ENCODE measurements at regions not wholly inside any gene's neighbourhood (a gene's known extent, or its start where the extent isn't known, plus 50 kb on each side); places are given as distances from the start of the nearest gene placed in this dataset.

- Mint-ChIP-seq H3K27ac (no peak overlapping the region), H3K9me3 (no peaks in the 10 kb centered on the region)
- no peak for ATAC-seq (replicated peaks in 1 of 4)
These were observed 557.1 kb downstream of the DACH1 start for GRCh38 chr13:71309905-71310304.

GRCh38 chr13:71306821-71307220 is 560.2 kb downstream of the DACH1 start:
- Histone ChIP-seq H3K27ac (ENCODE audit: low read length) (no peak overlapping the region), H3K36me3 (ENCODE audit: control insufficient read depth in 2 of 2, extremely low read depth in 1 of 2, insufficient read depth in 1 of 2, low read length in 1 of 2) (no peaks in the 10 kb centered on the region), H3K4me1 (ENCODE audit: control insufficient read depth in 1 of 2, extremely low read depth in 1 of 2, insufficient read depth in 2 of 2, low read length in 2 of 2) (no peaks in the 10 kb centered on the region), H3K9me3 (no peaks in the 10 kb centered on the region), H3K27me3 (replicated peaks in 1 of 2; ENCODE audit: control insufficient read depth in 2 of 2, extremely low read depth in 1 of 2, insufficient read depth in 2 of 2, low read length in 1 of 2) (no peaks in the 10 kb centered on the region), H3K4me3 (ENCODE audit: control insufficient read depth in 1 of 2, extremely low read depth in 1 of 2, low read length in 1 of 2) (no peak overlapping the region)
- ATAC-seq (replicated peaks in 1 of 4) (no peak), DNase-seq (no peak)
- 67% methylated on average over 1 of the region's 1 CpG for WGBS (ENCODE audit: insufficient coverage)
- no peak overlapping the region for H3K27ac Mint-ChIP-seq
- no peaks in the 10 kb centered on the region for H3K36me3 Mint-ChIP-seq
- H3K4me1 Mint-ChIP-seq: no peaks in the 10 kb centered on the region
- no peaks in the 10 kb centered on the region for H3K9me3 Mint-ChIP-seq
- POLR2A ChIA-PET: no interaction called here
- CTCF ChIA-PET: interaction anchor here in 1 of 2 donors (0.6 kb wide), 1 partner anchor 12 kb away, joined by 4 read pairs; no protein-coding TSS in a partner anchor
- H3K27me3 Mint-ChIP-seq: no peaks in the 10 kb centered on the region
- no peak overlapping the region for H3K4me3 Mint-ChIP-seq

More at GRCh38 chr13:71309905-71310304, 557.1 kb downstream of the DACH1 start:
- H3K27ac ChIP-seq (ENCODE audit: low read length): no peak overlapping the region
- H3K4me3 ChIP-seq (ENCODE audit: control insufficient read depth in 1 of 2, extremely low read depth in 1 of 2, low read length in 1 of 2): no peak overlapping the region
- H3K27me3 ChIP-seq (replicated peaks in 1 of 2; ENCODE audit: control insufficient read depth in 2 of 2, extremely low read depth in 1 of 2, insufficient read depth in 2 of 2, low read length in 1 of 2): no peaks in the 10 kb centered on the region
- H3K4me1 ChIP-seq (ENCODE audit: control insufficient read depth in 1 of 2, extremely low read depth in 1 of 2, insufficient read depth in 2 of 2, low read length in 2 of 2): no peaks in the 10 kb centered on the region
- no peaks in the 10 kb centered on the region for H3K36me3 Mint-ChIP-seq
- no peaks in the 10 kb centered on the region for H3K36me3 ChIP-seq (ENCODE audit: control insufficient read depth in 2 of 2, extremely low read depth in 1 of 2, insufficient read depth in 1 of 2, low read length in 1 of 2)
- H3K4me1 Mint-ChIP-seq: no peaks in the 10 kb centered on the region
- no peaks in the 10 kb centered on the region for H3K9me3 ChIP-seq
- H3K4me3 Mint-ChIP-seq: no peak overlapping the region
- H3K27me3 Mint-ChIP-seq: no peaks in the 10 kb centered on the region
- no peak for DNase-seq
- ChIA-PET POLR2A (no interaction called here), CTCF (no interaction called here)
- no CpG with 5 or more reads among the region's 4 CpGs for WGBS (ENCODE audit: insufficient coverage)

GRCh38 chr13:71304861-71305260 is 562.1 kb downstream of the DACH1 start:
- peaks cover 0 to 2% of the 10 kb centered on the region in 2 donors for H3K27me3 Mint-ChIP-seq
- Histone ChIP-seq H3K27me3 (replicated peaks in 1 of 2; ENCODE audit: control insufficient read depth in 2 of 2, extremely low read depth in 1 of 2, insufficient read depth in 2 of 2, low read length in 1 of 2) (no peaks in the 10 kb centered on the region), H3K27ac (ENCODE audit: low read length) (no peak overlapping the region), H3K4me1 (ENCODE audit: control insufficient read depth in 1 of 2, extremely low read depth in 1 of 2, insufficient read depth in 2 of 2, low read length in 2 of 2) (no peaks in the 10 kb centered on the region), H3K36me3 (ENCODE audit: control insufficient read depth in 2 of 2, extremely low read depth in 1 of 2, insufficient read depth in 1 of 2, low read length in 1 of 2) (no peaks in the 10 kb centered on the region), H3K9me3 (no peaks in the 10 kb centered on the region), H3K4me3 (ENCODE audit: control insufficient read depth in 1 of 2, extremely low read depth in 1 of 2, low read length in 1 of 2) (no peak overlapping the region)
- H3K4me1 Mint-ChIP-seq: no peaks in the 10 kb centered on the region
- H3K27ac Mint-ChIP-seq: no peak overlapping the region
- no peaks in the 10 kb centered on the region for H3K36me3 Mint-ChIP-seq
- no peak for DNase-seq
- no peak overlapping the region for H3K4me3 Mint-ChIP-seq
- no peaks in the 10 kb centered on the region for H3K9me3 Mint-ChIP-seq
- ChIA-PET POLR2A (no interaction called here), CTCF (no interaction called here)
- WGBS (ENCODE audit: insufficient coverage): no CpG with 5 or more reads among the region's 3 CpGs
- no peak for ATAC-seq (replicated peaks in 1 of 4)

GRCh38 chr13:71303144-71303543 is 563.9 kb downstream of the DACH1 start:
- H3K4me3 Mint-ChIP-seq: no peak overlapping the region
- ChIA-PET CTCF (no interaction called here), POLR2A (no interaction called here)
- H3K4me3 ChIP-seq (ENCODE audit: control insufficient read depth in 1 of 2, extremely low read depth in 1 of 2, low read length in 1 of 2): no peak overlapping the region
- no peak overlapping the region for H3K27ac Mint-ChIP-seq
- no peak overlapping the region for H3K27ac ChIP-seq (ENCODE audit: low read length)
- WGBS (ENCODE audit: insufficient coverage): no CpG with 5 or more reads among the region's 3 CpGs
- H3K27me3 Mint-ChIP-seq: peaks cover 0 to 2% of the 10 kb centered on the region in 2 donors
- H3K4me1 ChIP-seq (ENCODE audit: control insufficient read depth in 1 of 2, extremely low read depth in 1 of 2, insufficient read depth in 2 of 2, low read length in 2 of 2): no peaks in the 10 kb centered on the region
- DNase-seq (no peak), ATAC-seq (replicated peaks in 1 of 4) (no peak)
- H3K36me3 ChIP-seq (ENCODE audit: control insufficient read depth in 2 of 2, extremely low read depth in 1 of 2, insufficient read depth in 1 of 2, low read length in 1 of 2): no peaks in the 10 kb centered on the region
- no peaks in the 10 kb centered on the region for H3K9me3 Mint-ChIP-seq
- H3K36me3 Mint-ChIP-seq: no peaks in the 10 kb centered on the region
- H3K4me1 Mint-ChIP-seq: no peaks in the 10 kb centered on the region
- no peaks in the 10 kb centered on the region for H3K9me3 ChIP-seq
- H3K27me3 ChIP-seq (replicated peaks in 1 of 2; ENCODE audit: control insufficient read depth in 2 of 2, extremely low read depth in 1 of 2, insufficient read depth in 2 of 2, low read length in 1 of 2): no peaks in the 10 kb centered on the region

GRCh38 chr13:71300602-71301001 is 566.4 kb downstream of the DACH1 start:
- no peak for ATAC-seq (replicated peaks in 1 of 4)
- no peaks in the 10 kb centered on the region for H3K4me1 ChIP-seq (ENCODE audit: control insufficient read depth in 1 of 2, extremely low read depth in 1 of 2, insufficient read depth in 2 of 2, low read length in 2 of 2)
- H3K27ac Mint-ChIP-seq: no peak overlapping the region
- ChIA-PET POLR2A (no interaction called here), CTCF (no interaction called here)
- peaks cover 0 to 2% of the 10 kb centered on the region in 2 donors for H3K27me3 Mint-ChIP-seq
- no peak for DNase-seq
- no peaks in the 10 kb centered on the region for H3K27me3 ChIP-seq (replicated peaks in 1 of 2; ENCODE audit: control insufficient read depth in 2 of 2, extremely low read depth in 1 of 2, insufficient read depth in 2 of 2, low read length in 1 of 2)
- H3K4me3 ChIP-seq (ENCODE audit: control insufficient read depth in 1 of 2, extremely low read depth in 1 of 2, low read length in 1 of 2): no peak overlapping the region
- H3K4me3 Mint-ChIP-seq: no peak overlapping the region
- no peaks in the 10 kb centered on the region for H3K36me3 ChIP-seq (ENCODE audit: control insufficient read depth in 2 of 2, extremely low read depth in 1 of 2, insufficient read depth in 1 of 2, low read length in 1 of 2)
- no peaks in the 10 kb centered on the region for H3K9me3 ChIP-seq
- peaks cover 0 to 4% (median 0%) of the 10 kb centered on the region in 3 donors for H3K9me3 Mint-ChIP-seq
- no peaks in the 10 kb centered on the region for H3K36me3 Mint-ChIP-seq
- H3K27ac ChIP-seq (ENCODE audit: low read length): no peak overlapping the region
- H3K4me1 Mint-ChIP-seq: no peaks in the 10 kb centered on the region

- Histone ChIP-seq H3K36me3 (ENCODE audit: control insufficient read depth in 2 of 2, extremely low read depth in 1 of 2, insufficient read depth in 1 of 2, low read length in 1 of 2) (no peaks in the 10 kb centered on the region), H3K27ac (ENCODE audit: low read length) (peak overlapping the region; percentile 93), H3K9me3 (no peaks in the 10 kb centered on the region), H3K4me1 (ENCODE audit: control insufficient read depth in 1 of 2, extremely low read depth in 1 of 2, insufficient read depth in 2 of 2, low read length in 2 of 2) (no peaks in the 10 kb centered on the region), H3K27me3 (replicated peaks in 1 of 2; ENCODE audit: control insufficient read depth in 2 of 2, extremely low read depth in 1 of 2, insufficient read depth in 2 of 2, low read length in 1 of 2) (no peaks in the 10 kb centered on the region), H3K4me3 (ENCODE audit: control insufficient read depth in 1 of 2, extremely low read depth in 1 of 2, low read length in 1 of 2) (peak overlapping the region in 1 of 2 donors; percentile 45)
- peaks cover 0 to 3% (median 0%) of the 10 kb centered on the region in 3 donors for H3K9me3 Mint-ChIP-seq
- H3K4me1 Mint-ChIP-seq: peaks cover 0 to 31% (median 28%) of the 10 kb centered on the region in 3 donors
- H3K27me3 Mint-ChIP-seq: peaks cover 0 to 8% of the 10 kb centered on the region in 2 donors
- peaks cover 3% of the 10 kb centered on the region for H3K36me3 Mint-ChIP-seq
- H3K27ac Mint-ChIP-seq: peak overlapping the region; percentile 90 to 94
- DNase-seq: peak in 1 of 35 experiments; percentile 16
- 93% methylated on average over 4 of the region's 4 CpGs for WGBS (ENCODE audit: insufficient coverage)
- ChIA-PET CTCF (no interaction called here), POLR2A (no interaction called here)
- peak overlapping the region; percentile 67 to 86 (median 80) for H3K4me3 Mint-ChIP-seq
- ATAC-seq (replicated peaks in 1 of 4): peak in 1 of 4 experiments; percentile 2
These were observed 575.2 kb downstream of the DACH1 start for GRCh38 chr13:71291842-71292146.
